H1 (cell line): ENCODE measurements at regions not wholly inside any gene's neighbourhood (a gene's known extent, or its start where the extent isn't known, plus 50 kb on each side); places are given as distances from the start of the nearest gene placed in this dataset.
"Not testable (repeated sequence)": the region's sequence is repeated elsewhere in the genome, so short reads cannot be mapped to it uniquely, and the experiment has no call there.

Source experiments
- CEBPB ChIP-seq: IDR thresholded peaks from 2 replicates; pipeline ENCODE4 v1.6.1; 2012; ENCODE audit warnings: low read depth, low read length
- EZH2 ChIP-seq: fragments of 200-600 bp; sonication (generic); IDR thresholded peaks from 2 replicates; pipeline ENCODE4 v1.7.1; 2012; ENCODE audit warnings: low read depth, mild to moderate bottlenecking, moderate library complexity, low read length, inconsistent platforms; ENCODE audit not compliant: severe bottlenecking
- RAD21 ChIP-seq, 2 experiments: IDR thresholded peaks in 1 of 2; conservative IDR thresholded peaks in 1 of 2; 2 replicates each; pipeline ENCODE4 v1.6.1; 2011; ENCODE audit warnings: low read depth in 2 of 2, low read length in 2 of 2, improper control_type of control experiment in 1 of 2, inconsistent platforms in 1 of 2, mild to moderate bottlenecking in 1 of 2, moderate library complexity in 1 of 2
- YY1 ChIP-seq: IDR thresholded peaks from 2 replicates; pipeline ENCODE4 v1.6.1; 2011; ENCODE audit warnings: low read depth, mild to moderate bottlenecking, low read length
- TF ChIP-seq, protein P1 (sequence below), 3 experiments: IDR thresholded peaks; 1 replicate in 2 of 3; 2 replicates in 1 of 3; pipeline versions ENCODE4 v1.5.1 to v1.6.1; 2011; ENCODE audit warnings: low read length in 3 of 3, mild to moderate bottlenecking in 3 of 3, inconsistent platforms in 2 of 3, low read depth in 1 of 3, moderate library complexity in 1 of 3; ENCODE audit not compliant: insufficient read depth in 1 of 3; ENCODE audit errors: control extremely low read depth in 1 of 3

DNA sequence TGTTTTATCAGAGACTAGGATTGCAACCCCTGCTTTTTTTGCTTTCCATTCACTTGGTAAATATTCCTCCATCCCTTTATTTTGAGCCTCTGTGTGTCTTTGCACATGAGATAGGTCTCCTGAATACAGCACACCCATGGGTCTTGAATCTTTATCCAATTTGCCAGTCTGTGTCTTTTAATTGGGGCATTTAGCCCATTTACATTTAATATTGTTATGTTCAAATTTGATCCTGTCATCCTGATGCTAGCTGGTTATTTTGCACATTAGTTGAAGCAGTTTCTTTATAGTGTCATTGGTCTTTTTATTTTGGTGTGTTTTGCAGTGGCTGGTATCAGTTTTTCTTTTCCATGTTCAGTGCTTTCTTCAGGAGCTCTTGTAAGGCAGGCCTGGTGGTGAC lies 95.1 kb upstream of the STK32A start:
- TF ChIP-seq, protein P1, sequence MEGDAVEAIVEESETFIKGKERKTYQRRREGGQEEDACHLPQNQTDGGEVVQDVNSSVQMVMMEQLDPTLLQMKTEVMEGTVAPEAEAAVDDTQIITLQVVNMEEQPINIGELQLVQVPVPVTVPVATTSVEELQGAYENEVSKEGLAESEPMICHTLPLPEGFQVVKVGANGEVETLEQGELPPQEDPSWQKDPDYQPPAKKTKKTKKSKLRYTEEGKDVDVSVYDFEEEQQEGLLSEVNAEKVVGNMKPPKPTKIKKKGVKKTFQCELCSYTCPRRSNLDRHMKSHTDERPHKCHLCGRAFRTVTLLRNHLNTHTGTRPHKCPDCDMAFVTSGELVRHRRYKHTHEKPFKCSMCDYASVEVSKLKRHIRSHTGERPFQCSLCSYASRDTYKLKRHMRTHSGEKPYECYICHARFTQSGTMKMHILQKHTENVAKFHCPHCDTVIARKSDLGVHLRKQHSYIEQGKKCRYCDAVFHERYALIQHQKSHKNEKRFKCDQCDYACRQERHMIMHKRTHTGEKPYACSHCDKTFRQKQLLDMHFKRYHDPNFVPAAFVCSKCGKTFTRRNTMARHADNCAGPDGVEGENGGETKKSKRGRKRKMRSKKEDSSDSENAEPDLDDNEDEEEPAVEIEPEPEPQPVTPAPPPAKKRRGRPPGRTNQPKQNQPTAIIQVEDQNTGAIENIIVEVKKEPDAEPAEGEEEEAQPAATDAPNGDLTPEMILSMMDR (IDR thresholded peaks at IDR 0.05; ENCODE audit: control extremely low read depth in 1 of 3, insufficient read depth in 1 of 3, low read depth in 1 of 3, low read length in 3 of 3): not testable (repeated sequence)
- not testable (repeated sequence) for TF ChIP-seq RAD21 (IDR thresholded peaks at IDR 0.05 in 1 of 2, conservative IDR thresholded peaks at IDR 0.05 in 1 of 2; ENCODE audit: low read depth in 2 of 2, low read length in 2 of 2); YY1; EZH2; CEBPB
